Colonic mucosa (tissue), 4 donors: ENCODE measurements at regions not wholly inside any gene's neighbourhood (a gene's known extent, or its start where the extent isn't known, plus 50 kb on each side); places are given as distances from the start of the nearest gene placed in this dataset.

Experiments used
- DNase-seq: peaks from one replicate; pipeline ENCODE4 v3.0.0-alpha.2; 2020
- H3K27ac ChIP-seq: fragments of 200-600 bp; one replicate; pipeline ENCODE4 v1.8.0; 2021
- H3K27me3 ChIP-seq: fragments of 200-600 bp; one replicate; pipeline ENCODE4 v1.8.0; 2021
- H3K36me3 ChIP-seq: fragments of 200-600 bp; one replicate; pipeline ENCODE4 v1.8.0; 2021
- H3K4me1 ChIP-seq: fragments of 200-600 bp; one replicate; pipeline ENCODE4 v1.8.0; 2021; ENCODE audit warnings: mild to moderate bottlenecking
- H3K4me3 ChIP-seq: fragments of 200-600 bp; one replicate; pipeline ENCODE4 v1.8.0; 2021
- H3K9ac ChIP-seq, 2 donors: one replicate each; pipeline ENCODE4 v1.7.0; 2013; ENCODE audit warnings: control low read depth in 2 of 2, low read depth in 2 of 2, low read length in 2 of 2
- H3K9me3 ChIP-seq: fragments of 200-600 bp; one replicate; pipeline ENCODE4 v1.8.0; 2021
- intact Hi-C: fragments of 100-400 bp; cut with DNase I; formaldehyde crosslinking; loops from one replicate; pipeline ENCODE4 v1.14.1; 2022
- TF ChIP-seq, protein P1 (sequence below): fragments of 200-600 bp; IDR thresholded peaks from one replicate; pipeline ENCODE4 v1.8.0; 2022; ENCODE audit warnings: antibody characterized with exemption, mild to moderate bottlenecking
- donor health status: healthy.
- donor health status: DM: no; HTN: no; CAD: no.
- donor health status: DM: no; HTN: no; CAD: no.

DNA sequence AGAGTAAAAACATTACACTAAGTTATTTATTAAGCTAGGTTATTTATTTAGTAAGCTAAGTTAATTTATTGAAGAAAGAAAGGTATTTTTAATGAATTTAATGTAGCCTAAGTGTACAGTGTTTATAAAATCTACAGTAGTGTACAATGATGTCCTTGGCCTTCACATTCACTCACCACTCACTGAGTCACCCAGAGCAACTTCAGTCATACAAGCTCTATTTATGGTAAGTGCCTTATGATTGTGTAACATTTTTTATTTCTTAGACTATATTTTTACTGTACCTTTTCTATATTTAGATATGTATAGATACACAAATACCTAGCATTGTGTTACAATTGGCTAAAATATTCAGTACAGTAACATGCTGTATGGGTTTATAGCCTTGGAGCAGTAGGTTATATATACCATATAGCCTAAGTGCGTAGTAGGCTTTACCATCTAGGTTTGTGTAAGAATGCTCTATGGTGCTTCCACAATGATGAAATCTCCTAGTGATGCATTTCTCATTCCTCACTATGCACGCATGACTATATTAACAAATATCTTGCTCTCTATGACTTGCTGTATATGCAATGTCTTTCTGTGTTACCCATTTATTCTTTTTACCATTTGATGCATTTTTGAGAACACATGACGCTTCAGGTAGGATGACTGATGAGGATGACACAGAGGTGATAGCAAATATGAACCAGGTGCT is 309.6 kb upstream of the ATXN7L3B start:
- TF ChIP-seq, protein P1, sequence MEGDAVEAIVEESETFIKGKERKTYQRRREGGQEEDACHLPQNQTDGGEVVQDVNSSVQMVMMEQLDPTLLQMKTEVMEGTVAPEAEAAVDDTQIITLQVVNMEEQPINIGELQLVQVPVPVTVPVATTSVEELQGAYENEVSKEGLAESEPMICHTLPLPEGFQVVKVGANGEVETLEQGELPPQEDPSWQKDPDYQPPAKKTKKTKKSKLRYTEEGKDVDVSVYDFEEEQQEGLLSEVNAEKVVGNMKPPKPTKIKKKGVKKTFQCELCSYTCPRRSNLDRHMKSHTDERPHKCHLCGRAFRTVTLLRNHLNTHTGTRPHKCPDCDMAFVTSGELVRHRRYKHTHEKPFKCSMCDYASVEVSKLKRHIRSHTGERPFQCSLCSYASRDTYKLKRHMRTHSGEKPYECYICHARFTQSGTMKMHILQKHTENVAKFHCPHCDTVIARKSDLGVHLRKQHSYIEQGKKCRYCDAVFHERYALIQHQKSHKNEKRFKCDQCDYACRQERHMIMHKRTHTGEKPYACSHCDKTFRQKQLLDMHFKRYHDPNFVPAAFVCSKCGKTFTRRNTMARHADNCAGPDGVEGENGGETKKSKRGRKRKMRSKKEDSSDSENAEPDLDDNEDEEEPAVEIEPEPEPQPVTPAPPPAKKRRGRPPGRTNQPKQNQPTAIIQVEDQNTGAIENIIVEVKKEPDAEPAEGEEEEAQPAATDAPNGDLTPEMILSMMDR: no peak
- DNase-seq: no peak
- H3K9me3 ChIP-seq: no peaks in the 10 kb centered on the region
- H3K27ac ChIP-seq: no peak overlapping the region
- H3K9ac ChIP-seq: no peak overlapping the region
- no peaks in the 10 kb centered on the region for H3K36me3 ChIP-seq
- no peaks in the 10 kb centered on the region for H3K27me3 ChIP-seq
- no peaks in the 10 kb centered on the region for H3K4me1 ChIP-seq
- intact Hi-C loops: no loop called here
- H3K4me3 ChIP-seq: no peak overlapping the region

DNA sequence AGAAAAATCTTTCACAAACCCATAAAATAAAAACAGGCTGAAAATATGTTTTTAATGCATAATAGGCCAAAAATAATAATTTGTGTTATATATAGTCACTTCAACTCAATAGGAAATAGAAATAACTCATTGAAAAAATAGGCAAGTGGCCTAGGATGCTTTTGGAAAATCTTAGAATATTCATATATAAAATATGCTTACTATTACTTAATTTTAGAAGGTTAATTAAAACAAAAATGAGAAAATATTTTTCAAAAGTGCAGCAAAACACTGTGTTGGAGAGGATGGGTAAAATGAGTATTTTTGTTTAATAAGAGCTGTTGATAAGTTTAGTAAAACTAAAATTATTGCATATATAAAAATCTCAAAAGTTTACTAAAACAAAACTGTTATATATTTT is 308.0 kb upstream of the ATXN7L3B start:
- H3K9ac ChIP-seq: no peak overlapping the region
- no peaks in the 10 kb centered on the region for H3K9me3 ChIP-seq
- no peak overlapping the region for H3K4me3 ChIP-seq
- H3K27ac ChIP-seq: no peak overlapping the region
- TF ChIP-seq, protein P1: no peak
- DNase-seq: no peak
- no peaks in the 10 kb centered on the region for H3K36me3 ChIP-seq
- no peaks in the 10 kb centered on the region for H3K27me3 ChIP-seq
- intact Hi-C loops: no loop called here
- H3K4me1 ChIP-seq: no peaks in the 10 kb centered on the region

DNA sequence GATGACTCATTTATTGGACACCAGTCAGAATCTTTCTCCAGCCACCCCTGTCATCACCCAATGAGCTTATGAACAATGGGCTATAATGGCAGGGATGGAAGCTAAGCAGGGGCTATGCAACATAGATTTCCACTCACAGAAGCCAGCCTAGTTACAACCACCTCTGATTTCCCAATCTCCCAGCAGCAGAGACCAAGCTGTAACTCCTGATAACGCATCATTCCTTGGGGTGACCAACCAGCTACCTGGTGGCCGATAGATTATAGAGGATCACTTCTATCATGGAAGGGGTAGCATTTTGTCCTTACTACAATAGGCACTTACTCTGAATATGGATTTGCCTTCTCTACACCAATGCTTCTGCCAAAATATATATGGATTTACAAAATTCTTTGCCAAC is 302.3 kb upstream of the ATXN7L3B start:
- intact Hi-C loops: no loop called here
- no peak overlapping the region for H3K9ac ChIP-seq
- no peaks in the 10 kb centered on the region for H3K36me3 ChIP-seq
- H3K9me3 ChIP-seq: no peaks in the 10 kb centered on the region
- H3K4me1 ChIP-seq: no peaks in the 10 kb centered on the region
- TF ChIP-seq, protein P1: no peak
- H3K27me3 ChIP-seq: no peaks in the 10 kb centered on the region
- no peak overlapping the region for H3K27ac ChIP-seq
- no peak for DNase-seq
- no peak overlapping the region for H3K4me3 ChIP-seq

DNA sequence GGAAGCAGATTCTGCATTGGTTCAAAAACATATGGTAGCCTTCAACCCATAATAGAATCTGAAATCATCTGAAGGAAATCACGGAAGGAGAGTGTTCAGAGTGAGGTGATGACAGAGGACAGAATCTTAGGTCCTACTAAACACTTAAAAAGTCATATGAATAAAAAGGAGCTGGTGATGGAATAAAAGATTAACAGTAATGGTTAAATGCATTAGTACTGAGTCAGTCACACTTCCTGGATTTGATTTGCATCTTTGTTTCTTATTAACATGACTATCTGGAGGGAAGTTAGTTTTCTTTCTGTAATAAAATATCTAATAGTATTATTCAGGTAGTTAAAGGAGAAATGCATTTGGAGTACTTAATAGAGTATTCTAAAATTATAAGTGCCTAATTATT is 296.3 kb upstream of the ATXN7L3B start:
- intact Hi-C loops: no loop called here
- no peaks in the 10 kb centered on the region for H3K9me3 ChIP-seq
- no peaks in the 10 kb centered on the region for H3K27me3 ChIP-seq
- H3K27ac ChIP-seq: no peak overlapping the region
- TF ChIP-seq, protein P1: no peak
- no peaks in the 10 kb centered on the region for H3K36me3 ChIP-seq
- no peak overlapping the region for H3K9ac ChIP-seq
- no peak overlapping the region for H3K4me3 ChIP-seq
- DNase-seq: no peak
- H3K4me1 ChIP-seq: no peaks in the 10 kb centered on the region

DNA sequence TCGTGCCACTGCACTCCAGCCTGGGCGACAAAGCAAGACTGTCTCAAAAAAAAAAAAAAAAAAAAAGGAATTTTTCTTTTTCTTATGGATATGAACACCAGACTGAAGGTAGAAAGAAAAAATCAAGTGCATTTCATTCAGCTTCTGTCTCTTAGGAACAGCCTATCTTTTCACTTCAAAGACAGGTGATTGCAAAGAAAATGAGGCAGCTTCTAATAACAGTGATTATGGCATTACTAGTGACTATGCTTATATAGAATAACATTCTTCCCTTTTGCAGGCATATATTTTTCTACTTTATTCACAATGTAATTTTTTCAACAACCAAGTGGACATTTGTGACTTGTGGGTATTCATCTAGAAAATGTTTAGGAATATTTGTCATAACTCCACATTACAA is 295.5 kb upstream of the ATXN7L3B start:
- no peaks in the 10 kb centered on the region for H3K27me3 ChIP-seq
- H3K9ac ChIP-seq: no peak overlapping the region
- no peaks in the 10 kb centered on the region for H3K36me3 ChIP-seq
- no peak for DNase-seq
- H3K27ac ChIP-seq: no peak overlapping the region
- H3K4me1 ChIP-seq: no peaks in the 10 kb centered on the region
- intact Hi-C loops: no loop called here
- H3K4me3 ChIP-seq: no peak overlapping the region
- no peaks in the 10 kb centered on the region for H3K9me3 ChIP-seq
- TF ChIP-seq, protein P1: no peak
